Heart right ventricle (tissue), 16 donors: ENCODE measurements at regions not wholly inside any gene's neighbourhood (a gene's known extent, or its start where the extent isn't known, plus 50 kb on each side); places are given as distances from the start of the nearest gene placed in this dataset.
"Not testable (repeated sequence)": the region's sequence is repeated elsewhere in the genome, so short reads cannot be mapped to it uniquely, and the experiment has no call there.

Experiments used
- ATAC-seq, 8 donors: fragments of 200-7000 bp; cut with Tn5 transposase; one replicate each; pipeline ENCODE4 v1.9.1; 2020; ENCODE audit warnings: mild to moderate bottlenecking in 8 of 8, moderate library complexity in 8 of 8, moderate number of reproducible peaks in 1 of 8
- DNase-seq, 2 donors: peaks; one replicate each; pipeline ENCODE4 v3.0.0-alpha.2; 2020
- H3K27ac ChIP-seq, 10 donors: fragments of 200-600 bp; sonication (generic) in 2 of 10; one replicate each; pipeline versions ENCODE4 v1.5.0 to v1.8.0; 2020 to 2022; ENCODE audit warnings: mild to moderate bottlenecking in 3 of 10
- H3K27me3 ChIP-seq, 7 donors: fragments of 200-600 bp; one replicate each; pipeline ENCODE4 v1.8.0; 2021 to 2022; ENCODE audit warnings: mild to moderate bottlenecking in 2 of 7
- H3K36me3 ChIP-seq, 9 donors: fragments of 200-600 bp; sonication (generic) in 1 of 9; one replicate each; pipeline versions ENCODE4 v1.5.0 to v1.8.0; 2020 to 2022; ENCODE audit warnings: mild to moderate bottlenecking in 2 of 9
- H3K4me1 ChIP-seq, 9 donors: fragments of 200-600 bp; sonication (generic) in 1 of 9; one replicate each; pipeline versions ENCODE4 v1.5.0 to v1.8.0; 2020 to 2022; ENCODE audit warnings: mild to moderate bottlenecking in 4 of 9
- H3K4me3 ChIP-seq, 10 donors: fragments of 200-600 bp; sonication (generic) in 2 of 10; one replicate each; pipeline versions ENCODE4 v1.5.0 to v1.8.0; 2020 to 2022; ENCODE audit warnings: mild to moderate bottlenecking in 7 of 10, moderate library complexity in 2 of 10
- H3K9me3 ChIP-seq, 11 donors: fragments of 200-600 bp in 10 of 11; sonication (generic) in 2 of 11; one replicate each; pipeline versions ENCODE4 v1.5.0 to v1.8.0; 2013 to 2022; ENCODE audit warnings: mild to moderate bottlenecking in 2 of 11, control low read depth in 1 of 11, moderate library complexity in 1 of 11
- CTCF ChIP-seq, 9 donors: fragments of 200-600 bp; sonication (generic) in 2 of 9; IDR thresholded peaks; one replicate each; pipeline versions ENCODE4 v1.5.0 to v1.8.0; 2021 to 2022; ENCODE audit warnings: antibody characterized with exemption in 9 of 9, mild to moderate bottlenecking in 5 of 9, moderate library complexity in 1 of 9
- WGBS, 2 donors: extraction: QIAGEN DNeasy Blood & Tissue Kit; methylation state at CpG; one replicate each; pipeline ENCODE4 v1.1.7; 2013; ENCODE audit warnings: inconsistent platforms in 1 of 2; 5-methylcytosine and 5-hydroxymethylcytosine counted together
- intact Hi-C, 10 donors: fragments of 100-400 bp; cut with DNase I; formaldehyde crosslinking; loops; one replicate each; pipeline versions ENCODE4 v1.11.1 to v1.14.2; 2022
- donor health status: Arrhythmogenic right ventricular cardiomyopathy.
- donor health status: ischemic (EF 13 %, LVEDD 7.1; RV severe dilation, severe dysfunction).
- donor health status: healthy with polysubstance abuse.
- donor health status: DM: no; HTN: yes; CAD: no.
- donor health status: DM: no; HTN: no; CAD: no.
- donor health status: ischemic (EF 25% LVEDD 6.9; RV normal size, moderate dysfunction).
- donor health status: ischemic (EF 25% LVEDD 5.7; RV mildly dilated, moderate dysfunction).
- donor health status: healthy.
- donor health status: DM: yes; HTN: yes; CAD: no.
- donor health status: Ischemic cardiomyopathy.
- donor health status: ischemic (EF 35%, LVEDD 5.7; RV mildly dilated, moderate dysfunction).
- donor health status: nonischemic (EF 11% LVEDD 7.7; RV severe dilation, severe dysfunction).
- donor health status: DM: yes; HTN: yes; CAD: no.
- donor health status: PGD.
- donor health status: ischemic (EF 29% LVEDD 5.4; RV normal size, mild dysfunction).
- donor health status: nonischemic (EF 23%, LVEDD 6.1; RV moderate dilation, normal function).

GRCh38 chr10:50688183-50688582, 51.6 kb upstream of the ASAH2B start:
- intact Hi-C loops, H3K36me3 ChIP-seq, H3K4me1 ChIP-seq, H3K9me3 ChIP-seq, H3K27ac ChIP-seq, H3K4me3 ChIP-seq, H3K27me3 ChIP-seq, DNase-seq: not testable (repeated sequence)
- WGBS, 2 donors = 58 to 63% methylated on average over 4 of the region's 4 CpGs
- ATAC-seq = peak in 2 of 8 donors; percentile 25 to 63

DNA sequence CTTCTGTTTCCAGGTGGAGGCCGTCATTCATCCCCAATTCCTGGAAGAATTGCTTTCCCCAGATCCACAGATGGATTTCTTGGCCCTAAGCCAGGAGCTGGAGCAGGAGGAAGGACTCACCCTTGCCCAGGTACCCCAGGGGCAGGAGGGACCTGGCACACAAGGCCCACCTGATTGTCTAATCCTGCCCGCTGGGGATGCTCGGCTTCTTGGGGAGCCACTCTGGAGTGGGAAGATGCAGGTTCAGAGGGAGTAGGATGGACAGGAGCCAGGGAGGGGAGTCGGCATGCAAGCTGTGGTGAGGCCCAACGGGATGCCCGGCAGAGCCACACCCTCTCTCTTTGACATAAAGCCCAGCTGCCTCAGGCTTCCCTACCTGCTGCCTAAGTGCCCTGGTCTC, 55.4 kb upstream of the ASAH2B start:
- H3K36me3 ChIP-seq, intact Hi-C loops, H3K4me3 ChIP-seq, H3K27me3 ChIP-seq, ATAC-seq, H3K4me1 ChIP-seq, DNase-seq, H3K9me3 ChIP-seq, H3K27ac ChIP-seq: not testable (repeated sequence)
- 54 to 65% methylated on average over 5 to 6 of the region's 6 CpGs for WGBS, 2 donors

- H3K27me3 ChIP-seq, H3K4me1 ChIP-seq, H3K4me3 ChIP-seq, H3K9me3 ChIP-seq, DNase-seq, H3K27ac ChIP-seq, H3K36me3 ChIP-seq, ATAC-seq, intact Hi-C loops: not testable (repeated sequence)
- WGBS, 2 donors = 91 to 95% methylated on average over 14 to 15 of the region's 16 CpGs
These were observed 56.5 kb upstream of the ASAH2B start for GRCh38 chr10:50683198-50683751.

DNA sequence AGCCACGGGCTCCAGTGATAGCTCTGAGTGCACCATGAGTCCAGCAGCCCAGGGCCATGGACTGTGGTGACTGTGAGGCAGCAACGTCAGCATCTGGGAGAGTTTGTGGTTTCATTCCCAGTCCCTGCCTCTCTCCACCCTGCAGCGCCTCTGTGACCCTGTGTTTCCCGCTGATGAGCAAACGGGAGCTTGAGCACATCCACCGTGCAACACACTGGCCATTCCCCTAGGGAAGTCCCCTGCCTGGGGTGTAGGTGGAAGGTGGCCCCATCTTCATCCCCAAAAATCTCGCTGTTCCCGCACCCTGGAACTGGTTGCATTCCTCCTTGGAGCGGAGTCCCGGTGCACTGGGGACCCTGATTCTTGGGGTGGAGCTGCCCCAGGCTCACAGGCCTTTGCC, 56.9 kb upstream of the SGMS1 start:
- H3K4me3 ChIP-seq, H3K36me3 ChIP-seq, H3K4me1 ChIP-seq, H3K9me3 ChIP-seq, DNase-seq, intact Hi-C loops, ATAC-seq, H3K27me3 ChIP-seq, H3K27ac ChIP-seq: not testable (repeated sequence)
- 86 to 94% methylated on average over 9 to 10 of the region's 10 CpGs for WGBS, 2 donors

GRCh38 chr10:50679149-50679548, 55.4 kb upstream of the SGMS1 start:
- intact Hi-C loops = no loop called here
- Histone ChIP-seq H3K4me1 (no peaks in the 10 kb centered on the region), H3K36me3 (no peaks in the 10 kb centered on the region), H3K9me3 (no peaks in the 10 kb centered on the region), H3K27me3 (no peaks in the 10 kb centered on the region), H3K4me3 (no peak overlapping the region), H3K27ac (no peak overlapping the region)
- TF ChIP-seq CTCF (IDR thresholded peaks at IDR 0.05) = no peak
- ATAC-seq (no peak), DNase-seq (no peak)
- WGBS, 2 donors = 94 to 95% methylated on average over 13 of the region's 13 CpGs

DNA sequence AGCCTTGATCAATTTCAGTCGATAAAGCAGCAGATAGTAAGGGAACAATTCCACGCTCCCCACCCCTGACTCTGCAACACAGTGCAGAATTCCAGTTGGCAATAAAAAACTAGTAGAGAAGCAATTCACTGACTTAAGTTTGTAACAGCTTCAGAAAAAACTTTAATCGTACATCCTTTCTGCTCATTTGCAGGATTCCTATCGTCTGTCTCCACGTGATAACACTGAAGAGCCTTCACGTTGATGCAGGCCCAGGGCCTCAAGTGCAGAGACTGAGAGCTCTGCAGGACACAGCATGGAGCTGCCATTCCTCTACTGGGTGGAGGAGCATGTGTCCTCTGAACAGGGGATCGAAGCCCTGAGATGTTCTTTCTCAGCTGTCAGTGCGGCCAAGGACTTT, 51.8 kb upstream of the SGMS1 start:
- WGBS, 2 donors = 63 to 68% methylated on average over 7 of the region's 8 CpGs
- intact Hi-C loops, H3K36me3 ChIP-seq: not testable (repeated sequence)

DNA sequence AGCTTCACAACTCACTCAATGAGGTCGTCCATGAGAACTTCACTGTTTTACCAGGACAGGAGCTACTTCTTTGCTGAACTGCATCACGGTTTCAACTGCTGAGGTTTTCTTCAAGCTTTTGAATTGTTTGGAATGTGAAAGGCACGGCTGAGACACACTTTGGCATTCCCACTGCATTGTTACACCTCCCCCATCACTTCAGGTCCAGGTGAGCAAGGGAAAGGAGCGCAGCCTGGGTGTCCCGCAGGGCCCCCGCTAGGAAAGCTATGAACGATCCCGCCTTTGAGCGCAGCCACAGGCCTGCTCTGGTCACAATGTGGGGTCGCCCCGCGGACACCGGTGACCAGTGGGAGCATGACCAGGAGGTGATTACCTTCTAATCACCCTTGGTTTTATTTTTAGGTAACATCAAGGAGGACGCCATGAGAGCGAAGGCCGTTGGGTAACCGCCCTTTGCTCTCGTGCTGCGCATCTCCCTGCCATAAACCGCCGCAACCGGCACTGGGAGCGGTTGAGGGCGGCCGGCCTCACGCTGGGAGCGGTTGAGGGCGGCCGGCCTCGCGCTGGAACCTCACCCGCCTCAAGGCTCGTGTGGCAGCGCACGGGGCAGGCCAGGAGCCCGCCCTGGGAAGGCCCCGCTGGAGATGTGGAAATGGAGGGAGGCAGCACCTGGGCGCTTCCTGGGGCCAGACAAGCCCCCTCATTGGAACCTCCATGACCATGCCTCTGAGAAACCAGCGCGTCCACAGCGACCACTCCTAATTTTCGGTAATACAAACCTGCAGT, 50.9 kb upstream of the SGMS1 start:
- 64 to 75% methylated on average over 42 of the region's 42 CpGs for WGBS, 2 donors
- H3K27ac ChIP-seq = no peak overlapping the region

More for the DNA sequence above, 51.8 kb upstream of the SGMS1 start:
- H3K27ac ChIP-seq, ATAC-seq, H3K9me3 ChIP-seq, H3K27me3 ChIP-seq, H3K4me3 ChIP-seq, H3K4me1 ChIP-seq, DNase-seq: not testable (repeated sequence)

More for the DNA sequence above, 50.9 kb upstream of the SGMS1 start:
- no peaks in the 10 kb centered on the region for H3K36me3 ChIP-seq
- no peak for TF ChIP-seq CTCF (IDR thresholded peaks at IDR 0.05)
- H3K9me3 ChIP-seq = no peaks in the 10 kb centered on the region
- DNase-seq (no peak), ATAC-seq (no peak)
- H3K27me3 ChIP-seq = no peaks in the 10 kb centered on the region
- intact Hi-C loops = no loop called here
- H3K4me1 ChIP-seq = no peaks in the 10 kb centered on the region
- no peak overlapping the region for H3K4me3 ChIP-seq
